ENCODE measurements at regions not wholly inside any gene's neighbourhood (a gene's known extent, or its start where the extent isn't known, plus 50 kb on each side); places are given as distances from the start of the nearest gene placed in this dataset.

DNA sequence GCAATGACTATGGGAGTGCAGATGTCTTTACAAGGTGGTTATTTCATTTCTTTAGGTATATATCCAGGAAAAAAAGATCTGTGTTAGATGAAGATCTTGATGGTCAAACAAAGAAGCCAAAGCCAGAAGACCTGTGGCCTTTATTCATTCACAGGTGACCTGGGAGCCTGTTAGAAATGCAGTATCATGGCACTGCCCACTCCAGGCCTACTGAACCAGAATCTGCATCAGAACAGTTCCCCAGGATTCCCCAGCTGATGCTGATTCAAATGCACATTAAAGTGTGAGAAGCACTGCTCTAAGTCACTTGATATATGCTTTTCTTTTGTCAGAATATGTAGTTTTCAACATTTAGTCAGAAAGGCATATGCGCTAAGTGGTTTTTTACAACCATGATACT lies 251.1 kb downstream of the IPMK start:
- no peak overlapping the region for H3K9ac ChIP-seq (ENCODE audit: low read length in 3 of 3)
- no peak overlapping the region for H3K4me3 ChIP-seq (ENCODE audit: low read length in 3 of 3)
- no peak overlapping the region for H3K27ac ChIP-seq (ENCODE audit: low read depth in 2 of 2, low read length in 2 of 2)
- TF ChIP-seq, protein P1, sequence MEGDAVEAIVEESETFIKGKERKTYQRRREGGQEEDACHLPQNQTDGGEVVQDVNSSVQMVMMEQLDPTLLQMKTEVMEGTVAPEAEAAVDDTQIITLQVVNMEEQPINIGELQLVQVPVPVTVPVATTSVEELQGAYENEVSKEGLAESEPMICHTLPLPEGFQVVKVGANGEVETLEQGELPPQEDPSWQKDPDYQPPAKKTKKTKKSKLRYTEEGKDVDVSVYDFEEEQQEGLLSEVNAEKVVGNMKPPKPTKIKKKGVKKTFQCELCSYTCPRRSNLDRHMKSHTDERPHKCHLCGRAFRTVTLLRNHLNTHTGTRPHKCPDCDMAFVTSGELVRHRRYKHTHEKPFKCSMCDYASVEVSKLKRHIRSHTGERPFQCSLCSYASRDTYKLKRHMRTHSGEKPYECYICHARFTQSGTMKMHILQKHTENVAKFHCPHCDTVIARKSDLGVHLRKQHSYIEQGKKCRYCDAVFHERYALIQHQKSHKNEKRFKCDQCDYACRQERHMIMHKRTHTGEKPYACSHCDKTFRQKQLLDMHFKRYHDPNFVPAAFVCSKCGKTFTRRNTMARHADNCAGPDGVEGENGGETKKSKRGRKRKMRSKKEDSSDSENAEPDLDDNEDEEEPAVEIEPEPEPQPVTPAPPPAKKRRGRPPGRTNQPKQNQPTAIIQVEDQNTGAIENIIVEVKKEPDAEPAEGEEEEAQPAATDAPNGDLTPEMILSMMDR (IDR thresholded peaks at IDR 0.05; ENCODE audit: borderline replicate concordance, extremely low read depth, insufficient read depth), result no peak
- no peaks in the 10 kb centered on the region for H3K36me3 ChIP-seq (ENCODE audit: control insufficient read depth in 2 of 3, insufficient read depth in 3 of 3, low read length in 3 of 3)
- no peaks in the 10 kb centered on the region for H3K4me1 ChIP-seq (ENCODE audit: control insufficient read depth in 2 of 3, insufficient read depth in 2 of 3, low read depth in 1 of 3, low read length in 3 of 3)
- FAIRE-seq (no peak), DNase-seq (no peak)
- no peaks in the 10 kb centered on the region for H3K27me3 ChIP-seq (ENCODE audit: control insufficient read depth, insufficient read depth, low read length)
- H3K9me3 ChIP-seq (ENCODE audit: control insufficient read depth in 2 of 3, insufficient read depth in 1 of 3, low read length in 3 of 3), result no peaks in the 10 kb centered on the region
- intact Hi-C loops (cut with DNase I), result no loop called here

DNA sequence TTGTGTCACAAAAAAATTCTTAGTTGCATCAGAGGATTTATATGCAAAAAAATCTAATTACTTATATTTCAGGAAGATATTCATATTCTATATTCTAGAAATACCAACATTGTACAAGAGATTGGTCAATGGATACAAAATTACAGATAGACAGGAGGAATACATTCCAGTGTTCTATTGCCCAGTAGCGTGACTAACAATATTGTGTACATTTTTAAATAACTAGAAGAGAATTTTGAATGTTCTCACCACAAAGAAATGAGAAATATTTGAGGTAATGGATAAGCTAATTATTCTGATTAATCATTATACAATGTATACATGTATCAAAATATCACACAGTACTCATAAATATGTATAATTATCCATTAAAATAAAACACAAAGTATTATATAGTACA lies 253.3 kb downstream of the IPMK start:
- TF ChIP-seq, protein P1 (IDR thresholded peaks at IDR 0.05; ENCODE audit: borderline replicate concordance, extremely low read depth, insufficient read depth), result no peak
- no peak overlapping the region for H3K27ac ChIP-seq (ENCODE audit: low read depth in 2 of 2, low read length in 2 of 2)
- no peaks in the 10 kb centered on the region for H3K27me3 ChIP-seq (ENCODE audit: control insufficient read depth, insufficient read depth, low read length)
- no peak overlapping the region for H3K9ac ChIP-seq (ENCODE audit: low read length in 3 of 3)
- no peaks in the 10 kb centered on the region for H3K4me1 ChIP-seq (ENCODE audit: control insufficient read depth in 2 of 3, insufficient read depth in 2 of 3, low read depth in 1 of 3, low read length in 3 of 3)
- H3K4me3 ChIP-seq (ENCODE audit: low read length in 3 of 3), result no peak overlapping the region
- intact Hi-C loops (cut with DNase I), result no loop called here
- no peaks in the 10 kb centered on the region for H3K9me3 ChIP-seq (ENCODE audit: control insufficient read depth in 2 of 3, insufficient read depth in 1 of 3, low read length in 3 of 3)
- no peak for FAIRE-seq
- no peak for DNase-seq
- H3K36me3 ChIP-seq (ENCODE audit: control insufficient read depth in 2 of 3, insufficient read depth in 3 of 3, low read length in 3 of 3), result no peaks in the 10 kb centered on the region

DNA sequence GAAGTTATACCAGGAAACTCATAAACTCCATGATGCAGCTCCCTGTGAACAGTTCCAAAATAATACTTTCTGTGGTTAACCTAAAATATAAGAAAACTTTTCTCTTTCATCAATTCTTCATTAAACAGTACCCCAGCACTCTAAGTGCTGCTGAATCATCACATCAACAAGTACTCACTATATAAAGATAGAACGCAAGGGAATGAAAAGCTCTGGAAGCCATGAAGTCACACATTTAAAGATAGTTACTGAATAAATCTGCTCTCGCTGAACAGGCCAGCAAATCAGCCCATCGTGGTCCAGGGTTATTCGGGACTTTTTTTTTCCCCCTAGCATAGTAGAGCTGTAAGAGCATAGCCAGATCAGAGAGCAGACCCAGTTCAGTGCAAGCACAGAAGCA lies 254.3 kb downstream of the IPMK start:
- FAIRE-seq (no peak), DNase-seq (no peak)
- H3K36me3 ChIP-seq (ENCODE audit: control insufficient read depth in 2 of 3, insufficient read depth in 3 of 3, low read length in 3 of 3), result no peaks in the 10 kb centered on the region
- H3K4me3 ChIP-seq (ENCODE audit: low read length in 3 of 3), result no peak overlapping the region
- no peaks in the 10 kb centered on the region for H3K4me1 ChIP-seq (ENCODE audit: control insufficient read depth in 2 of 3, insufficient read depth in 2 of 3, low read depth in 1 of 3, low read length in 3 of 3)
- H3K9ac ChIP-seq (ENCODE audit: low read length in 3 of 3), result no peak overlapping the region
- H3K27ac ChIP-seq (ENCODE audit: low read depth in 2 of 2, low read length in 2 of 2), result no peak overlapping the region
- intact Hi-C loops (cut with DNase I), result no loop called here
- no peaks in the 10 kb centered on the region for H3K27me3 ChIP-seq (ENCODE audit: control insufficient read depth, insufficient read depth, low read length)
- H3K9me3 ChIP-seq (ENCODE audit: control insufficient read depth in 2 of 3, insufficient read depth in 1 of 3, low read length in 3 of 3), result no peaks in the 10 kb centered on the region
- TF ChIP-seq, protein P1 (IDR thresholded peaks at IDR 0.05; ENCODE audit: borderline replicate concordance, extremely low read depth, insufficient read depth), result no peak

DNA sequence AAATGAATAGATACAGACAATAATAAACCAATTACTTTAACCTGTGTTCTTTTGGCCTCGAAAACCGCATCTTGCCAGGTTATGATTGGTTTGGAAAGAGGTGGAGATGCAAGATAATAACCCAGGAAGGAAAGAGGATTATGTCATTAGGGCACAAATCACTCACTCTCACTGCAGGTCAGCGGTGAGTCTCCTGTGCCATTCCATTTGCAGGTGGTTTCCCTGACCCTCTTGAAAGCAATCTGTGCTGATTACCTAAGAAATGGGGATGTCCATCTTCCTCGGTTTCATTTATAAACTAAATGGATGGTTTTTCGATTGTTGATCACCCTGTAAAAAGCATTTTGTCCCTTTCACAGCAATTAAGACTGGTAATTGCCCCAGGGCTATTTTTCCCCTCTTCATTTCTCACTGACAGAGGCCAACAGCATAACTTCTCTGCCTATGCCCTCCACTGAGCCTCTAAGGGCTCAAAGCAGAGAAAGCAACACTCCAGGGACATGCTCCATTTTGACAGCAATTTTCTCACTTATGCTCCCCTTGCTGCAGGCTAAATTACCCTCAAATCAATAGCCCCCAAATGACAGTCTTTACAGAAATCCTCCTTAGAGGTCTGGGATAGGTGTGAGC lies 257.5 kb downstream of the IPMK start:
- TF ChIP-seq, protein P1 (IDR thresholded peaks at IDR 0.05; ENCODE audit: borderline replicate concordance, extremely low read depth, insufficient read depth), result no peak
- FAIRE-seq, result no peak
- Histone ChIP-seq H3K27ac (ENCODE audit: low read depth in 2 of 2, low read length in 2 of 2) (no peak overlapping the region), H3K4me1 (ENCODE audit: control insufficient read depth in 2 of 3, insufficient read depth in 2 of 3, low read depth in 1 of 3, low read length in 3 of 3) (no peaks in the 10 kb centered on the region), H3K27me3 (ENCODE audit: control insufficient read depth, insufficient read depth, low read length) (no peaks in the 10 kb centered on the region), H3K9me3 (ENCODE audit: control insufficient read depth in 2 of 3, insufficient read depth in 1 of 3, low read length in 3 of 3) (no peaks in the 10 kb centered on the region), H3K4me3 (ENCODE audit: low read length in 3 of 3) (no peak overlapping the region), H3K9ac (ENCODE audit: low read length in 3 of 3) (no peak overlapping the region), H3K36me3 (ENCODE audit: control insufficient read depth in 2 of 3, insufficient read depth in 3 of 3, low read length in 3 of 3) (no peaks in the 10 kb centered on the region)
- DNase-seq, result no peak
- intact Hi-C loops (cut with DNase I), result no loop called here

Measured in kidney (tissue), 13 donors.